ENCODE measurements at regions not wholly inside any gene's neighbourhood (a gene's known extent, or its start where the extent isn't known, plus 50 kb on each side); places are given as distances from the start of the nearest gene placed in this dataset.

DNA sequence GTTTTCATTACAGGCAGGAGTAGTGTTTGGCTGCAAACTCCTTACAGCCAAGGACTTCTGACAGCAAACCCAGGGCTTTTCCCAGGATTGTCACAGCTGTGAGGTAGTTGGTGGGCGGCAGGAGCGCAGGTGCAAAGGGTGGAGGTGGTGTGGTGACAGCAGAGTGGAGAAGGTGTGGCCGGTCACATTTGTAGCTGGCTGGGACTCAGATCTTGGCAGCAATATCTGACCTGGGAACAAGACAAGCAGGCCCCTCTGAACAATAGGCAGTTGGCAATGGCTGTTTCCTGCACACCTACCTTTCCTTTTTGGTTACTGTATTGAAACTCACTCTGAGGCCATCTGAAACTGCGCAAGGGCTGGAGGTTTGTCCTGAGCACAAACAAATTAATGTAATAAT lies 327.3 kb downstream of the COG6 start:
- Histone ChIP-seq H3K36me3 (no peaks in the 10 kb centered on the region), H3K4me1 (no peaks in the 10 kb centered on the region), H3K27ac (no peak overlapping the region), H3K9me3 (no peaks in the 10 kb centered on the region), H3K4me3 (no peak overlapping the region), H3K27me3 (no peaks in the 10 kb centered on the region)
- no peak for DNase-seq (ENCODE audit: low spot score in 2 of 2)
- TF ChIP-seq, protein P1, sequence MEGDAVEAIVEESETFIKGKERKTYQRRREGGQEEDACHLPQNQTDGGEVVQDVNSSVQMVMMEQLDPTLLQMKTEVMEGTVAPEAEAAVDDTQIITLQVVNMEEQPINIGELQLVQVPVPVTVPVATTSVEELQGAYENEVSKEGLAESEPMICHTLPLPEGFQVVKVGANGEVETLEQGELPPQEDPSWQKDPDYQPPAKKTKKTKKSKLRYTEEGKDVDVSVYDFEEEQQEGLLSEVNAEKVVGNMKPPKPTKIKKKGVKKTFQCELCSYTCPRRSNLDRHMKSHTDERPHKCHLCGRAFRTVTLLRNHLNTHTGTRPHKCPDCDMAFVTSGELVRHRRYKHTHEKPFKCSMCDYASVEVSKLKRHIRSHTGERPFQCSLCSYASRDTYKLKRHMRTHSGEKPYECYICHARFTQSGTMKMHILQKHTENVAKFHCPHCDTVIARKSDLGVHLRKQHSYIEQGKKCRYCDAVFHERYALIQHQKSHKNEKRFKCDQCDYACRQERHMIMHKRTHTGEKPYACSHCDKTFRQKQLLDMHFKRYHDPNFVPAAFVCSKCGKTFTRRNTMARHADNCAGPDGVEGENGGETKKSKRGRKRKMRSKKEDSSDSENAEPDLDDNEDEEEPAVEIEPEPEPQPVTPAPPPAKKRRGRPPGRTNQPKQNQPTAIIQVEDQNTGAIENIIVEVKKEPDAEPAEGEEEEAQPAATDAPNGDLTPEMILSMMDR (IDR thresholded peaks at IDR 0.05): no peak
- TF ChIP-seq POLR2AphosphoS5 (IDR thresholded peaks at IDR 0.05): no peak
- TF ChIP-seq POLR2A (IDR thresholded peaks at IDR 0.05): no peak
- intact Hi-C loops (cut with DNase I; ENCODE audit: low total_unique reads): no loop called here

DNA sequence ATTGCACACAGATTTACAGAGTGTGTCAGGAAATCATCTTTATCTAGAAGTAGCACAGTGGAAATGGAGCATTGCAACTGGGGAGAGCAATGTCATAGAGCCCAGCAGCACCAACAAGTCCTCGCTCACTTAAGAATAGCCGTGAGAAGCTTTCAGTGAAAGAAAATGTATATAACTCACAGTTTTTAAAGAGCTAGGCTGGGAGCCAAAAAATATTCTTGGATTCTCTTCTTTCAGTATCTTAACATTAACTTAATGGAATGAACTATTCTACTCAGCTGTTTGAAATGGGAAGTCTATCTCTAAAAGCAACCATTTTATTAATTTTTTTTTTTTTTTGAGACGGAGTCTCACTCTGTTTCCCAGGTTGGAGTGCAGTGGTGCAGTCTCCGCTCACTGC lies 329.6 kb downstream of the COG6 start:
- Histone ChIP-seq H3K36me3 (no peaks in the 10 kb centered on the region), H3K9me3 (no peaks in the 10 kb centered on the region), H3K27ac (no peak overlapping the region), H3K4me3 (no peak overlapping the region), H3K4me1 (no peaks in the 10 kb centered on the region), H3K27me3 (no peaks in the 10 kb centered on the region)
- TF ChIP-seq POLR2AphosphoS5 (IDR thresholded peaks at IDR 0.05) (no peak), POLR2A (IDR thresholded peaks at IDR 0.05) (no peak)
- TF ChIP-seq, protein P1 (IDR thresholded peaks at IDR 0.05): no peak
- no peak for DNase-seq (ENCODE audit: low spot score in 2 of 2)
- intact Hi-C loops (cut with DNase I; ENCODE audit: low total_unique reads): no loop called here

DNA sequence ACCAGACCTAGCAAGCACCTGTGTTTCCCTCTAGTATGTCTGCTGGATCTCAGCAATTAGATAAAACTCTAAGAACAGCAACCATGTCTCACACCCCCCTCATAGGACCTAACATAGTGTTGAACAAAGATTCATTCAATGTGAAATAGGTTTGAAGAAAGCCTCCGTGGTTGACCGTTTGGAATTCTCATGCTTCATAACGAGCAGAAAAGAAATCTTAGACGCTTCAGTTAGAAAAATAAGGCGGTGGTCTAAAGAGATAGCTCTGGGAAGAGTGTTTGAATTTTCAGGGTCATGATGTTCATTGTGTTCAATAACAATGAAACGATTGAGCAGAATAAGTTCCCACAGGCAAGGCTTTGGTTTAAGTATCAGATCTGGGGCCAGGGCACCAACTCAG lies 332.9 kb downstream of the COG6 start:
- no peak for TF ChIP-seq POLR2A (IDR thresholded peaks at IDR 0.05)
- no peak for TF ChIP-seq POLR2AphosphoS5 (IDR thresholded peaks at IDR 0.05)
- TF ChIP-seq, protein P1 (IDR thresholded peaks at IDR 0.05): no peak
- intact Hi-C loops (cut with DNase I; ENCODE audit: low total_unique reads): no loop called here
- no peak for DNase-seq (ENCODE audit: low spot score in 2 of 2)
- Histone ChIP-seq H3K9me3 (no peaks in the 10 kb centered on the region), H3K27me3 (no peaks in the 10 kb centered on the region), H3K4me3 (no peak overlapping the region), H3K36me3 (no peaks in the 10 kb centered on the region), H3K27ac (no peak overlapping the region), H3K4me1 (no peaks in the 10 kb centered on the region)

DNA sequence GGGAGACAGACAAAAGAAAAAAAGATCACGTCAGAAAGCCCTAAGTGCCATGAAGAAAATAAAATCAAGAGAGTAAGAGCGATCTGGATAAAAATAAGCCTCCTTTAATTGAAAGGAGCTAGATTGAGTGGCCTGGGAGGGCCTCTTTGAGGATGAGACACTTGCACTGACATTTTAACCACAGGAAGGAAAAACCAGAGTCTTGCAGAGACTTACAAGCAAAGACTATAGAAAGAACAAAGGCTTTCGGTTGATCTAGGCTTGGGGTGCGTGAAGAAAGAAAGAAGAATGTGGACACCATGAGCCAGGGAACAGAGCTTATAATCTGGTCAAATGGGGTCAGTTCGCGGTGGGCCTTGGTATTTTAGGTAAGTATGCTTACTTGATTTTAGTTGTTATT lies 342.7 kb downstream of the COG6 start:
- TF ChIP-seq, protein P1 (IDR thresholded peaks at IDR 0.05): no peak
- TF ChIP-seq POLR2AphosphoS5 (IDR thresholded peaks at IDR 0.05): no peak
- TF ChIP-seq POLR2A (IDR thresholded peaks at IDR 0.05): no peak
- intact Hi-C loops (cut with DNase I; ENCODE audit: low total_unique reads): no loop called here

DNA sequence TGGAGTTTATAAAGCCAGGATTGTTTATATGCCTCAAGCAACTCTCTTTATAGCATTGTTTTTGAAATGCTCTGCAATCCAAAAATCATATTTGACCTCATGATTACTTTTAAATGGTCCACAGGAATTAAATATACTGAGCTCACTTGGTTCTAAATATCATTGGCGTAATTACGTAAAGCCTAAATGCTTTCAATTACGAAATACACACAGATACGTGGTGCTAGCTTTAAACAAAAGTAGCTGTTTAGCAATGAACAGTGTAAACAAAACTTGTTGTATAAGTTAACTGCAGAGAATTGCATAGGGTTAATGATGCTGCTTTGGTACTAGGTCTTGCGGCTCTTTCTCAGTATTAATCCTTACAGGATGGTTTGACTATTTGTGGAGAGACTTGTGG lies 346.6 kb downstream of the COG6 start:
- Histone ChIP-seq H3K9me3 (no peaks in the 10 kb centered on the region), H3K4me1 (no peaks in the 10 kb centered on the region), H3K36me3 (no peaks in the 10 kb centered on the region), H3K27ac (no peak overlapping the region), H3K4me3 (no peak overlapping the region), H3K27me3 (no peaks in the 10 kb centered on the region)
- TF ChIP-seq POLR2A (IDR thresholded peaks at IDR 0.05): no peak
- TF ChIP-seq POLR2AphosphoS5 (IDR thresholded peaks at IDR 0.05): no peak
- TF ChIP-seq, protein P1 (IDR thresholded peaks at IDR 0.05): no peak
- intact Hi-C loops (cut with DNase I; ENCODE audit: low total_unique reads): no loop called here
- no peak for DNase-seq (ENCODE audit: low spot score in 2 of 2)

More for the DNA sequence above, 342.7 kb downstream of the COG6 start:
- Histone ChIP-seq H3K27me3 (no peaks in the 10 kb centered on the region), H3K4me1 (no peaks in the 10 kb centered on the region), H3K4me3 (no peak overlapping the region), H3K9me3 (no peaks in the 10 kb centered on the region), H3K27ac (no peak overlapping the region), H3K36me3 (no peaks in the 10 kb centered on the region)
- DNase-seq (ENCODE audit: low spot score in 2 of 2): no peak

Measured in breast epithelium (tissue), 4 donors.